Thyroid gland (tissue), 4 donors: ENCODE measurements at regions not wholly inside any gene's neighbourhood (a gene's known extent, or its start where the extent isn't known, plus 50 kb on each side); places are given as distances from the start of the nearest gene placed in this dataset.

ENCODE experiments used
- DNase-seq, 2 donors: peaks; one replicate each; pipeline ENCODE4 v3.0.0-alpha.2; 2019
- H3K27ac ChIP-seq, 3 donors: fragments of 200-600 bp; sonication (generic); 1 replicate in 2 of 3; 2 replicates in 1 of 3; pipeline ENCODE4 v1.5.1; 2016 to 2019; ENCODE audit warnings: mild to moderate bottlenecking in 1 of 3, moderate library complexity in 1 of 3
- H3K27me3 ChIP-seq: fragments of 200-600 bp; sonication (generic); one replicate; pipeline ENCODE4 v1.5.1; 2019
- H3K36me3 ChIP-seq, 2 donors: fragments of 200-600 bp; sonication (generic); one replicate each; pipeline ENCODE4 v1.5.1; 2016 to 2019
- H3K4me1 ChIP-seq, 2 donors: fragments of 200-600 bp; sonication (generic); one replicate each; pipeline ENCODE4 v1.5.1; 2017 to 2019
- H3K4me3 ChIP-seq, 3 donors: fragments of 200-600 bp; sonication (generic); replicated peaks in 1 of 3; 1 replicate in 2 of 3; 2 replicates in 1 of 3; pipeline ENCODE4 v1.5.1; 2016; ENCODE audit warnings: mild to moderate bottlenecking in 1 of 3
- H3K9me3 ChIP-seq: fragments of 200-600 bp; sonication (generic); one replicate; pipeline ENCODE4 v1.5.1; 2017
- CTCF ChIP-seq, 6 experiments: fragments of 200-600 bp in 3 of 6; fragments of 450-650 bp in 3 of 6; sonication (generic) in 3 of 6; IDR thresholded peaks; one replicate each; pipeline ENCODE4 v1.5.1; 2016 to 2019; ENCODE audit warnings: antibody characterized with exemption in 6 of 6, mild to moderate bottlenecking in 2 of 6, inconsistent platforms in 1 of 6, moderate library complexity in 1 of 6
- POLR2A ChIP-seq, 2 donors: fragments of 450-650 bp; IDR thresholded peaks; one replicate each; pipeline ENCODE4 v1.6.1; 2017; ENCODE audit warnings: antibody characterized with exemption in 2 of 2, mild to moderate bottlenecking in 2 of 2, moderate library complexity in 1 of 2
- WGBS, 2 donors: methylation state at CpG; one replicate each; pipeline ENCODE4 v1.1.5; 2017; 5-methylcytosine and 5-hydroxymethylcytosine counted together
- intact Hi-C: fragments of 100-400 bp; cut with DNase I; formaldehyde crosslinking; loops from one replicate; pipeline ENCODE4 v1.15.1; 2023

GRCh38 chr1:200319148-200319547 is 90.7 kb downstream of the ZNF281 start:
- intact Hi-C loops: no loop called here
- Histone ChIP-seq H3K36me3 (no peaks in the 10 kb centered on the region), H3K4me3 (no peak overlapping the region), H3K9me3 (no peaks in the 10 kb centered on the region), H3K27me3 (no peaks in the 10 kb centered on the region), H3K4me1 (no peaks in the 10 kb centered on the region), H3K27ac (no peak overlapping the region)
- no peak for DNase-seq
- 73 to 100% methylated on average over 1 of the region's 1 CpG for WGBS, 2 donors
- TF ChIP-seq CTCF (IDR thresholded peaks at IDR 0.05) (no peak), POLR2A (IDR thresholded peaks at IDR 0.05) (no peak)

DNA sequence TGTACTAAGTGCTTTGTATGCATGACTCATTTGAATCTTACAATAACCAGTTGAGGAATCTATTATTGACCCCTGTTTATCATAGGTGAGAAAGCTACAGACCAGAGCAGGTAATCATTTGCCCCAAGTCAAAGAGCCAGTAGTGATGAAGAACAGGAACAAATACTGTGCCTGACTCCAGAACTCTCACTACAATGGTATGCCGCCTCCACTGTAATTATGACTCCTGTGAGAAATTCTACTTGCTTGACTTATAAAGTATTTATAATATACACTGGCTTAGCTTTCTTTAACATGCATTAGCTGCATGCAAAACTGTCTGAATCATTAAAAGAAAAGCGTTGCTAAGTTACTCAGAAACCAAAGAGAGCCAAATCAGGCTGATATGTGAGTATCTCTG is 92.6 kb downstream of the ZNF281 start:
- H3K36me3 ChIP-seq: no peaks in the 10 kb centered on the region
- WGBS, 2 donors: 84 to 88% methylated on average over 2 of the region's 2 CpGs
- no peak for DNase-seq
- no peak overlapping the region for H3K27ac ChIP-seq
- intact Hi-C loops: no loop called here
- no peaks in the 10 kb centered on the region for H3K9me3 ChIP-seq
- TF ChIP-seq CTCF (IDR thresholded peaks at IDR 0.05) (no peak), POLR2A (IDR thresholded peaks at IDR 0.05) (no peak)
- no peaks in the 10 kb centered on the region for H3K27me3 ChIP-seq
- H3K4me3 ChIP-seq: no peak overlapping the region
- H3K4me1 ChIP-seq: no peaks in the 10 kb centered on the region

GRCh38 chr1:200316148-200316803 is 93.6 kb downstream of the ZNF281 start:
- H3K9me3 ChIP-seq: no peaks in the 10 kb centered on the region
- H3K27ac ChIP-seq: no peak overlapping the region
- DNase-seq: no peak
- H3K4me1 ChIP-seq: no peaks in the 10 kb centered on the region
- WGBS, 2 donors: 56 to 63% methylated on average over 7 of the region's 7 CpGs
- H3K27me3 ChIP-seq: no peaks in the 10 kb centered on the region
- H3K4me3 ChIP-seq: no peak overlapping the region
- TF ChIP-seq POLR2A (IDR thresholded peaks at IDR 0.05) (no peak), CTCF (IDR thresholded peaks at IDR 0.05) (no peak)
- no peaks in the 10 kb centered on the region for H3K36me3 ChIP-seq
- intact Hi-C loops: no loop called here

DNA sequence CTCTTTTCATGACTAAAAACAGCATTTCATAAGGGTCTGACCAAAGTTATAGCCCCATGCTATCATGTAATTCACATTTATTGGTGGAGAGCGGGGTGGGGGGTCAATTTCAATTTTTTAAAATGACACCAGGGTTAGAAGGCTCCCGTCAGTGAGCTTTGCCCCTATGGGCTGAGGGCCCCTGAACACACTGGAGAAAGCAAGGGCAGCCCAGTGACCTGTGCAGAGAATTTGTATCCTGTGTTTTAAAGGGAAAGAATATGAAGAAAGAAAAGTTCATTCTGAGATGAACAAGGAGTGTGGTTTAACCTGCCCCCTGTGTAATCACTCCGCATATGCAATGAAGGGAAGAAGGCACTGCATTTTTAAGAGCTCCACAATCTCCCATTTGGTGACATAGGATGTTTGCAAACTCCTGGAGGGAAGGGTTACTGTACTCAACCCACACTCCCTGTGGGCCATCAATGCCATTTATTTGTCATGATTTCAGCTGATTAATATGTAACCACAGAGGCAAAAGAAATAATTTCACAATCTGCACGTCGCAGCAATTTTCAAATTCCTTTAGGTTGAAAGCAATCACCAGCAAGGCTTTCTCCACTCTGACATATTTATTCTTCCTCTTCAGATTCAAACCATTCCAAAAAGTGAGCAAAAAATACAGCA is 95.6 kb downstream of the ZNF281 start:
- WGBS, 2 donors: 79 to 85% methylated on average over 5 of the region's 5 CpGs
- TF ChIP-seq POLR2A (IDR thresholded peaks at IDR 0.05): no peak
- no peak for TF ChIP-seq CTCF (IDR thresholded peaks at IDR 0.05)
- H3K4me3 ChIP-seq: no peak overlapping the region
- H3K27me3 ChIP-seq: no peaks in the 10 kb centered on the region
- no peaks in the 10 kb centered on the region for H3K9me3 ChIP-seq
- no peaks in the 10 kb centered on the region for H3K4me1 ChIP-seq
- DNase-seq: no peak
- H3K36me3 ChIP-seq: no peaks in the 10 kb centered on the region
- no peak overlapping the region for H3K27ac ChIP-seq
- intact Hi-C loops: no loop called here

- no peaks in the 10 kb centered on the region for H3K36me3 ChIP-seq
- 98 to 100% methylated on average over 1 of the region's 1 CpG for WGBS, 2 donors
- H3K27ac ChIP-seq: no peak overlapping the region
- no peak for TF ChIP-seq CTCF (IDR thresholded peaks at IDR 0.05)
- TF ChIP-seq POLR2A (IDR thresholded peaks at IDR 0.05): no peak
- no peaks in the 10 kb centered on the region for H3K9me3 ChIP-seq
- no peaks in the 10 kb centered on the region for H3K4me1 ChIP-seq
- intact Hi-C loops: no loop called here
- no peak for DNase-seq
- H3K27me3 ChIP-seq: no peaks in the 10 kb centered on the region
- H3K4me3 ChIP-seq: no peak overlapping the region
Measured at GRCh38 chr1:200311256-200311655, 98.6 kb downstream of the ZNF281 start.
